Muscle of arm (tissue), 1 donor: ENCODE measurements at regions not wholly inside any gene's neighbourhood (a gene's known extent, or its start where the extent isn't known, plus 50 kb on each side); places are given as distances from the start of the nearest gene placed in this dataset.

Source experiments
- DNase-seq: peaks from one replicate; pipeline ENCODE4 v3.0.0-alpha.2; 2013

DNA sequence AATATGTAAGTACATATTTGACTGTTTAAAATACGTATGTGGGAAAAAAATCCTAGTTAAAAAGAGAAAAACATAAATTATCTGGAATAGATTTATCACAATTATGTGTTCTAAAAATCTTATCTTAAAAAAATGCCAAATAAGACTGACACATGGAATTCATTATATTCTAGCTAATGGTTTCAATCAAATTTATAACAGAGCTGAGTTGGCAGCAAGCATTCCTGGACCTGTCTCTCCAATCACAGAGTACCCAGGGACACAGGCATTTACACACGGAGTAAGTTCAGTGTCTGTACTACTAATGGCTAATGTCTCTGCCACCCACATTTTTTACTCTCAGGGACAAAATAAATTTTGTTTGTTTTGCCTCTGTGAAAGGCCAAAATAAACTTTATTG, 122.3 kb downstream of the RPS12 start:
- DNase-seq: no peak

DNA sequence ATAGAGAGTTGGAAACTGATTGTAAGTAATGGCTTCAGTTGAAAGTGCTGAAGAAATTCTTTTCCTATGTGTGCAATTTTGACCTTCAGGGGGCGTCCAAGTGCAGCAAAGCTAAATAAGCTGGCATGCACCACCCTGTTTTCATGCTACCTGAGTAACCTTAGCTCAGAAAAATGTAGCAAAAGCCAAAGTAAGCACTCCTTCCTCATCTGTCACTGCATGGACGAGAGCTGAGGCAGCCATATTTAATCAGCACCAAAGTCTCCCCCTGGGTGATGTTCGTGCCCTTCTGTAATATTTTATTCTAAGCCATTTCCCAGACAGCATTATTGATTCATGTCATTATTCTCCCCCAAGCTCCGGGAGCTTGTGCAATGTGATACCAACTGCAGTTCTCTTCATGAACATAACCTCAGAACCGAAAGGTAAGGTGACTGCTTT, 123.1 kb downstream of the RPS12 start:
- DNase-seq: no peak

DNA sequence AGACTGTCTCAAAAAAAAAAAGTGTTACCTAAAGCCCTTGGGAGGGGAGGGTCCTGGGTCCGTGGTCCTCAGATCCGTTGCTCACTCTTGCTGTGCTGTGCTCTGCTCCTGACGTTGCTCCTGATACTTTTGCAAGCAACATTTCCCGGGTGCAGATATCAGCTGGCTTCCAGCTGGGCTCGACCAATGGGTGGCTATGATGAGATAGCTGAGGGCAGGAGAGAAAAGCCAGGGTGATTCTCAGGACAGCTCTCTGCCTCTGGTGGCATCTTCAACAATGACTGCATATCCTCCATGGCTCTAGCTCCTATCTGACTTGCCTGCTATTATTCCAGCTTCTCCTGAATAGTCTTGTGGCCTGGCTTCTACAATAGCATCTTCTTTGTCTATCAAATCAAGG, 134.5 kb downstream of the RPS12 start:
- no peak for DNase-seq

DNA sequence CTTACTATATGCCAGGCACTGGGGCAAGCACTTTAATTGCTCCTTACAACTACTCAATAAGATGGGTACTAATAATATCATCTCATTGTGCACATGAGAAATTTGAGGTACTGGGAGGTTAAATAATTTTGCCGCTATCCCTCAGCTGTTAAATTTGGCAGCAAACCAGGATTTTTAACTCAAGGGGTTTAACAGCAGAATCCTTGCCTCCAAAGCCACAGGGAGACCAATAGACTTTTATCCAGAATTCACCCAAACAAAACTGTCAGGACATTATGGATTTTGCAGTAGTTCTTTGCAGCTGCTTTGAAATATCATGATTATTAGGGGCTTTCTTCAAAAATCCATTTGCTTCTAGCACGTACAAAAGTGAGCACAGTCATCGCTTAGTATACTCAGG, 136.2 kb downstream of the RPS12 start:
- no peak for DNase-seq

DNA sequence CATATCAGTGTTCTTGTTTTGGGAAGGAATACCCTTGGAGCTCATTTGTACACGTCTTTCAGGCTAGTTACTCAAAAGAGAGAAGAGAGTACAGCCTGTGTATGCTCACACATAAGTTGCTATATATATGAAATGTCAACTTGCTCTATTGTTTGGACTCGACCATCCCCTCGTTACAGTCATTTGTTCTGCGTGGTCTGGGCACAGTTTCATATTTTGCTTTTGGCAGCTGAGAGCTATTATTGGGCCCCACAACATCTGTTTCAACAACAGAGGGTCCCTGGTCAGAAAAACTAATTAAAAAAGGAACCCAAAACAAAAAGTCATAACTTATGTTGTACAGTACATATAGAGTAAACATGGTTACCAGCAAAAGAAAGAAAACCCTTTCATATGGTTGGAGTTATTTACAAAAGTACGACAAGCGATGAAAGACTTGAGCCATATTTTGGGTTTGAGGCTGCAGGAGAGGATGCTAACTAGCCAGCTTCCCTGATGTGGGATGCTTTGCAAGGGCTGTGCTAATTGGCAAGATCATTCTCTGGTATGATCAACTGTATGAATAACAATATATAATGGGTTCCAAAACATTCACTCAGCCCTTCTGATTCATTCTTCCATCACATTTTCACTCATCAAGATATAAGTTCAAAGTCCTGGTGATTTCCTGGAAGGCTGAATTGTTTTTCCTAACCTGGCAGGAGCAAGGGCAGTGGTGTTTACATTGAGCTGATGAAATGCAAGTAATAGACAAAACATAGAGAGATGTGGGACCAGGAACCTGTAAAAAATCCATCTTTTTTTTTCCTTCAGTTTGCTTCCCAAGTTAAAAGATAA, 137.9 kb downstream of the RPS12 start:
- no peak for DNase-seq

DNA sequence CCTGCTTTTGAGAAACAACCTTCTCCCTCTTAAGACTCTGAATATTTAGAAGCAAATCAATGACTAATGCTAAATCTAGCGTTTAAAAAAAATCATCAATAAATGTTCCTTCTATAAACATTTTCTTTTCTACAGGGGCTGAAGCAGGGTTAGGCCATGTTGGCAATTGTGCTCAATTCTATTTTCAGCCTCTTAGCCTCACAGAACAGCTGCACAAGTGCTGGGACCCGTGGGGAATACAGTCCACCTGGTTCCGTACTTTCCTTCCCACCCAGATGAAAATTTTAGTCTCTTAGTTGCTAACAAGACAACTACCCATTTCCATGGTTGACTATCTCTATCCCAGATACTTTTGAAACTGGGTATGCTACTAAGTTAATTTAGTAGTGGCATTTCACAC, 138.6 kb downstream of the RPS12 start:
- peak; percentile 81 for DNase-seq

DNA sequence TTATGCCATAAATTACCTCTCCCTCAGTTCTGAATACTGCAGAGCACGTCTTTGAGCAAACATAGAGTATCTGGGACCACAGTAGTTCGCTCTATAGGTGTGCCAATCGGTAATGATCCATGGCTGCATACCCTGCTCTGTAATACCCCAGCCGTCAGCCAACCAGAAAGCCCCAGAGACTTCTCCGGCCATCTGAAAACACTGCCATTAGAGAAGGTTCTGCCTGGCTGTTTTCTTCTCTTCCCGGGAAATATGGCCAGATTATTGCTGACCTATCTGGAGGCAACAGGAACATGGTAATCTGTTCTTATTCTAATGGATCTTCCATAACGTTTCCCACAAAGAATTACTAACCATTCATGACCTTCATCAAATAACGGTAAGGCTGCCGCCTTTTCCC, 139.9 kb downstream of the RPS12 start:
- no peak for DNase-seq

DNA sequence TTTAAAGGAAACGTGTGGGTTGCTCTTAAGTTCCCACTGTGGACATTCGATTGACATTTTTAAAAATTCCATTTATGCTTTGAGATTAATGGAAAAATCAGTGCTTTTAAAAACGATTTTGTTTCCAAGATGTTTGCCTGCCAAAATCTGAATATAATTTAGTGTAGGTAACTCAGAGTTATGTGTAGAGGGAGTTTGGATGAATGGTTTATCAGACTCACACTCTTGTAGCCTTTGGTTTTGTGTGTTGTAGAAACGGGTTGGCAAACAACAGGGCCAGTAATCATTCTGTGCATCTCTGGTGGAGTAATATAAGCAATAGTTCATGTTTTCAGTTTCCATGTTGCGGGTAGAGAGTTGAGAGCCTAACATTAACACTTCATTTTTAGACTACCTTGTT, 140.6 kb downstream of the RPS12 start:
- no peak for DNase-seq

DNA sequence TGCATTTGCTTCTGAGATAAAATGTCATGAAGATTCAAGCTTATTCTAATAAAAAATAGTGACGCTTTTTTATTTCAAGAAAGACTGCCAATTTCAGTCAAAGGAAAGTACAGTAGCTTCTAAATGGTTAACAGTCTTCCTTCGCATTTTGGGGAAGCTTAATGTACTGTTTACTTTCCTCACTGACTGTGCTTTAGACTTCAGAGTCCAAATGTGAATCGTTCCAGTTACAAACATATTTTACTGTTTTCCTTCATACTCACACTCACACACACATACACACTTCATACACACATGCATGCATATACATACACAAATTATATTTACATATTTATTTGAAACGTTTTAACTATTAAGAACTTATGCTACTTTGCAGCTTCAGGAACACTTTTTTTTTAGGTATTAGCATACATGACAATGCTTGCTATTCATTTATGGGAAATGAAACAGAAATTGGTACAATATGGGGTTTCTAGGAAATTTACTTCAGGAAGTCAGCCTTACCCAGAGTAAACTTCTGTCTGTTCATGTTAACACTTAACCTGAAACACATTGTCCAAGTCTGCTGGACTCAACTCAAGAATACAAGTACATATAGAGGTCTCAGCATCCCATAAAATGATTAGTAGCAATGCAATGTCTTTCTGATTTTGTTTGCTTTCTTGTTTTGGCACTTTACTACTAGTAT, 145.4 kb downstream of the RPS12 start:
- DNase-seq: no peak

DNA sequence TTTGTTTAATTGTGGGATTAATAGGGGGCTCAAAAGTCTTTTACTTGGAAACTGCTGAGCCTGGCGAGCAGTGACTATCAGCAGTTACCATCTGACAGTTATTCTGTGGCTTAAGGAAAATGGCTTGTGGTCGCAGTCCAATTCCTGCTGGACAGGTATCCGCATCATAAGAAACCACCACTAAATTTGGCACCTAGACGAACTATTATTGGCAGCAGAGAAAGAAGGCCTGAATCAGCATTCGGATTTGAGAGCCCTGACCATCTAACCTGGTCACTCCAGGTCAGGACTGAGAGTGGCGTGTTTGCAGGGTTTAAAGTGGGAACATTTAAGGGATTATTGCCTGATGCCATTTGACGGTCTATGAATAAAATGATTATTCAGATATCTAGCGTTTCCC, 146.4 kb downstream of the RPS12 start:
- DNase-seq: no peak

DNA sequence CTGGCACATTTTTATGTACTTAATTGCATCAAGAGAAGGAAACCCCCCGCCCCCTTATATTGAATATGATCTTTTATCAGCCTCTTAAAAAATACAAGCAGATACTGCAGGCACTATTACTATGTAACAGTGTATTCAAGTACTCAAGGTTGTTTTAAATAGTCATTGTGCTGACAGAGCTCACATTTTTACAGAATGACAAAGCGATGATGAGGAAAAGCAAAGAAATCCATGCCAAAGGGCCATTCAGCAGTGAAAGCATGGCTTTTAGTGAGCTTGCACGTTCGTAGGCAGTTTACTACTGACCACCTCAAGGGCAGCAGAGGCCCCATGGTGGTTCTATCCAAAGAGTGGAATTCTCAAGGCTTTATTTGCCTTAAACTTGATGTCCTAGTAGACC, 146.8 kb downstream of the RPS12 start:
- DNase-seq: no peak

DNA sequence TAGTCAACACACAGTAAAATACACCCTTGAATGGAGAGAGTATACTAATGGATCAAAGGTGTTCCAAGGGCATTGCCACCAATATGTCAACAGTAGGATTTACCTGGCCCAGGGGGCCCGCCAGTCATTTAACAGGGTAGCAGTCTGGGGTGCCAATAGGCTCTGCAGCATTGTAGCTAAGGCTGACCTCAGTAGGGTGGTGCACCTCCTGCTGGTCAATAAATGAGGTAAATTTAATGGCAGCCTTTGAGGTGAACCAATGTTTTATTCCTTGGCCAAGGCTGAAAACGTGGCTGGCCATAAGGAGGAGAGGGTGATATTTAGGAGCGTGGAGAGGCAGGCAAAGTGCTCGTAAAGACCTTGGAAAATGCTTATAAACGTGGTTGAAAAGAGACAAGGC, 147.2 kb downstream of the RPS12 start:
- no peak for DNase-seq

DNA sequence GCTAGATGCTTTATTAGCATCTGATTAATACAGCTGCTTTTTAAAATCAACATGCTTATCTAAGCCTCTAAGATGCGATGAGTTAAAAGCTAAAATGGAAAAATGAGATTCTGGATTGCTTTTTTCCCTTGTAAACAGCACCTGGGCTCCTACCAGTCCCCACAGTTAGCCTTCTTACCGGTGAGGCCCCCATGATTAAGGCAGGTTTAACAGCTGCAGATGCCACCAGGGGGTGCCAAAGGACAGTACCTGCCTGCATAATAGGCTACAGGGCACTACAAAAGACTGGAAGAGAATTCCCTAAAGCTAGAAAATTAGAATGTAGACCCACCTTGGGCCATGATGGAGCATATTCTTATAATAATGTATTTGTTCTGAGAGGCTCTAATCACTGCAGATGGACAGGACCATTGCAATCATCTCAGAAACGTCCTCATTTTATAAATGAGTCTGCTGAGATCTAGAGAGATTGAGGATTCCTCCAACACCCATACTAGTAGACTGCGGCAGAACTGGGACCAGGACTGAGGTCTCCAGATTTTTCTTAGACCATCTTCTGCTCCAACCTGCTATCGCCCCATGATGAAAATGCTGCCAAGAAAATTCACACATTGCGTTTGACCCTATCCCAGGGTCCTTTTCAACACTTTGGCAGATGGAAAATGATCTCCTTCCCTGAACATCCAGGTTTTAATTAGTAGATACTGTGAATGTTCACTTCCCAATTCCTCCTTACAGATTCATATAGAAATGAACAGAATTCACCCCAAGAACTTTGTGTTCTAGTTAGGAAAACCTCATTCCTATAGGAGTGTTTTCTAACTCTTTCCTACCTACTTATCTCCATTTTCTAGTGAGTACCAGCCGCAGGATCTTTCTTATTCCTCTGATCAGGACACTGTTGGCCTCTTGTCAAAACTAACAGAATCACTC, 148.8 kb downstream of the RPS12 start:
- DNase-seq: no peak

DNA sequence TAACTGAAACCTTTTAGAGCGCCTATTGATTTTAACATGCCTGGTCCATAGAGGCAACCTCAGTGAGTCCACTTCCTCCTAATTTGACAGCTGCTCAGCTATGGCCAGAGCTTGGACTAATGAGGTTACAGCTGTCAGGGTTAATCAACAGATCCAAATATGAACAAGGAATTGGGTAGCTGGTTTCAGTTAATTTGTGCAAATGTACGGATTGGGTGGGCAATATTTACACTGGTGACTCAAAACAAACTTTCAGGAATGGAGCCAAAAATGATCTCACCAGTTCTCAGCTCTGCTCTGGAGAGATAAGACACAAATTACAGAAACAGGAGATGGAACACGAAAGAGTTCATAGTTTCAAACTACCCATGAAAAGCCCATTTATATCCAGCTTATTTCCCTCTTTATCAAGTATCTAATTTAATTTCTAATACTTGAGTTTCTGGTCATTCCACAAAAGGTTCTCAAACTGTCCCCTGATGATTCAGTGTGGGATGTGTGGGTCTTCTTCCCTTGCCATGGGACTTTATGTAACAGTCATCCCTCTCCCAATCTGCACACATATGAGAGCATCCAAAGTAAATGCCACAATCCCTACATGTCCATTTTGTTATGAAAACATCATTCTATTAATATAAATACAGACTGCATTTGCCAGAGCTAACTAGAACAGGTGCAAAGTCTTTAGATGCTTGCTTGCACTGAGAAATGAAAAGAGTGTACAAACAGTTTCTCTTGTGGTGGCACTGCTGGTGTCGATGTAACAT, 149.9 kb downstream of the RPS12 start:
- DNase-seq: no peak

DNA sequence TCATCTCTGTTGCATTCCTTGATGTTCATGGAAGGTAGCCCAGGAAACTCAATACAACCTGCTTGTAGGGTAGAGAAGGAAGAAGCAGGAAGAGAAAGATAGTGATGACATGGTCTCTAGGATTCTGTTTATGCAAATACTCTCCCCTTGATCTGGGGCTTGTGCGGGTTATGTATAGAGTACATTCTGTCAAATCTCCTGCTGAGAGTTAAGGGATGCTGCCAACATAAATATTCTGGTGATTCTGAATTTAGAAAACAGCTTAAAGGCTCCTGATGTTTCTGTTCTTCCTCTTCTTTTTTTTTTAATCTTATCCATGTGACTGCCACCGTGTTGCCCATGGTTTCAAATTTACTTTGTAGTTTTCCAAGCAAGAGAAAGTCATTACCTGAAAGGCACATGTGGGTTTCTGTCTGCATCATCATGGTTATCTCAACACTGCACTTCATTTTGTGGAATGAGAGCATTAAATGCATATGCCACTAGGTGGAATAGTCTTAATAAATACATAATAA, 150.6 kb downstream of the RPS12 start:
- no peak for DNase-seq

DNA sequence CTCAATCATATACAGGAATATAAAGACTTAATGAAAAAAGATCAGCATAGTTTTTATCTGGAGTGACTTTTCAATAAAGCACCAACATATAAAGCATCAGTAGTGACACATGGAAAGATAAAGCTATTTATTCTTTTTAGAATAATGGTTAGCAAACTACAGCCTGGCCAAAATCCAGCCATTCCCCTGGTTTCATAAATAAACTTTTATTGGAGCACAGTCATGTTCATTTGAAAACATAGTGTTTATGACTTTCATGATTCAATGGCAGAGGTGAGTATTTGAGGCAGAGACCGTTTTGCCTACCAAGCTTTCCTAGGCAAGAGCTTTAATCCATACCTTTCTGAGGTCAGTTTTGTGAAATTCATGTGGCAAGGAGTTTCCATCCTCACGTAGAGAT, 153.5 kb downstream of the RPS12 start:
- no peak for DNase-seq

DNA sequence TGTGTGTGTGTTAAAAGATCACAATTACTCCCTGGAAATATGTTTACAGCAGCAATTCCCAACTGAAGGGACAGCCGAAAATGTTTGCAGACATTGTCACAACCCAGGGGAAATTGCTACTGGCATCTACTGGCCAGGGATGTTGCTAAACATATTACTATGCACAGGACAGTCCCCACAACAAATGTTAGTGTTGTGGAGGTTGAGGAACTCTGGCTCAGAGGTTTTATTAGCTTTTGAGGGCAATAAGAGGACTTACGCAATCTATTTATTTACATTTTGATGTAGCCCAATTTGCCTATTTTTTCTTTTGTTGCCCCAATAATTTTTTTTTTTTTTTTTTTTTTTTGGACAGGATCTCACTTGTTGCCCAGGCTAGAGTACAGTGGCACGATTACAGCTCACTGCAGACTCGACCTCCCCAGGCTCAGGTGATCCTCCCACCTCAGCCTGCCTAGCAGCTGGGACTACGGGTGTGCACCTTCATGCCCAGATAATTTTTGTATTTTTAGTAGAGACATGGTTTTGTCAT, 154.1 kb downstream of the RPS12 start:
- no peak for DNase-seq

DNA sequence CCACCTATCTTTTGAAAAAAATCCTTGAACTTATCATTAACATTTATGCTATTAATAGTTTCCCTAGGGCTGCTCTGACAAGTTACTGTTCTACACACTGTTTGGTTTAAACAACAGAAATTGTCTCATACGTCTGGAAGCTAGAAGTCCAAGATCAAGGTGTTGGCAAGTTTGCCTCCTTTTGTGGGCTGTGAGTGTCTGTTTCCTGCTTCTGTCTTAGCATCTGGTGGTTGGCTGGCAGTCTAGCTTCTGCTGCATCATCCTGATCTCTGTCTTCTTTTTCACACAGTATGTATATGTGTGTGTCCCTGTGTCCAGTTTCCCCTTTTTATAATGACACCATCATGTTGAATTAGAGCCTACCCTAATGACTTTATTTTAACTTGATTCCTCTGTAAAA, 154.8 kb downstream of the RPS12 start:
- no peak for DNase-seq

DNA sequence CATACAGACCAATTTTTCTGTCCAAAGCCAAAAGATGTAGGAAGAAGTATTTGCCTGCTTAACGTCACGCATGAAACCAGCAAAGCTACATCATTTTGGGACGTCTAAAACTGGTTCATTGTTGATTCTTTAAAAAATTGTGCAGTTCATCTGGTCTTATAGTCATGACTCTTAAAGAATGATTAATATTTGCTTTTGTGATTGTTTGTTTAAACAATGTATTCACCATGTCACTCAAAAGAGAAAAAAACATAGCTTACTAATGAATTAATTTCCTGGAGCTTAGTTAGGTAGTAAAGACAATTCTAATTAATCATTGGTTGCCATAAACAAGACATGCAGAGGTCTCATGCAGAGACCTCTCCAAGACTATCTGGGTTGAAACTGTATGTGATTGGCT, 157.3 kb downstream of the RPS12 start:
- no peak for DNase-seq

DNA sequence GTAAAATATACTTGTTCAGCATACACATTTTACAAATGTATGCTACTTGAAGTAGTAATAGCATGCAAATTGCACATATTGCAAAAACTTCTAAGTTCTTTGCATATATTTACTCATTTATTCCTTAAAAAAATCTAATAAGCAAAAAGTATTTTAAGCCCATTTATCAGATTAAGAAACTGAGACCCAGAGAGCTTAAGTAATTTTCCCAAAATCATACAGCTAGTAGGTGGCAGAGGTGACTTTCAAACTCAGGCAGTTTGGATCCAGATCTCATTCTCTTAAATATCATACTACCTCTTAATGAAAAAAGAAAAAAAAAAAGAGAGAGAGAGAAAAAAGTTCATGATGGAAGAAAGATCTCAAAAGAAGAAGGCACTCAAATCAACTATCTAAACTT, 157.9 kb downstream of the RPS12 start:
- no peak for DNase-seq

DNA sequence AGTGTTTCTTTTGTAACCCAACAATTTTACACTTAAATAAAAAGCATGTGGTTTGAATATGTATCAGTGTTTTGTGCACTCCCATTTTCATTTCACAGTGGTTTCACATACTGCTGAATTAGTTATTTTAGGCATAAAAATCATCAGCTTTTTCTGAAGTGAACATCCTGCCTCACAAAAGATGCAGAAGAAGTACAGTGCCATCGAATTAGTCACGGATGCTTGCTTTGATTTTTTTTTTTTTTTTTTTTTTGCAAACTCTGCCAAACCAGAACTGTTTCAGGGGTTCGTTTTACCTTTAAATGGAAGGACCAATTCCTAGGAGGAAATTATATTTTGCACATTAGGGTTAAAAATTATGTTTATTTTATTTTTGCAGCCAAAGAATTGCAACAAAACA, 158.6 kb downstream of the RPS12 start:
- no peak for DNase-seq
